ENCODE measurements at regions not wholly inside any gene's neighbourhood (a gene's known extent, or its start where the extent isn't known, plus 50 kb on each side); places are given as distances from the start of the nearest gene placed in this dataset.

- TF ChIP-seq CTCF (conservative IDR thresholded peaks at IDR 0.05; ENCODE audit: low read depth, low read length) (no peak), EZH2 (IDR thresholded peaks at IDR 0.05; ENCODE audit: low read length, unreplicated experiment) (no peak)
These were observed 230.6 kb upstream of the TENM4 start for GRCh38 chr11:79671401-79671800.

Measured in PC-3 (cell line).